HCT116 (cell line): ENCODE measurements at regions not wholly inside any gene's neighbourhood (a gene's known extent, or its start where the extent isn't known, plus 50 kb on each side); places are given as distances from the start of the nearest gene placed in this dataset.
A peak's percentile ranks its signal among the peaks of the same experiment; 100 is the strongest.

Source experiments
- ATAC-seq: fragments of 200-7000 bp; cut with Tn5 transposase; 2 replicates; pipeline ENCODE4 v1.9.1; 2020; ENCODE audit warnings: mild to moderate bottlenecking, moderate library complexity
- BruUV-seq: library from RNA; stranded (reverse); fragments of 400-500 nt; replicated peaks from 2 replicates; lab custom pipeline; 2021; lab: Mats Ljungman, UMichigan
- CTCF ChIA-PET: fragments of 300-600 bp; sonication (Branson Sonifier 250); formaldehyde crosslinking; loops from one replicate; lab custom pipeline; 2021; ENCODE audit warnings: antibody characterized with exemption; lab: Charles Lee
- POLR2A ChIA-PET: fragments of 300-600, 350-600 bp; sonication (Branson Sonifier 250); formaldehyde crosslinking; loops from one replicate; lab custom pipeline; 2021; ENCODE audit warnings: antibody characterized with exemption; lab: Charles Lee
- RAD21 ChIA-PET, 2 experiments: fragments of 300-600 bp; sonication (Branson Sonifier 250); formaldehyde crosslinking; loops; one replicate each; lab custom pipeline; 2023; ENCODE audit warnings: low total read pairs in 2 of 2; ENCODE audit not compliant: uncharacterized antibody in 2 of 2, unreplicated experiment in 2 of 2, low non-redundant PET in 1 of 2; lab: Charles Lee
- DNase-seq: peaks from one replicate; pipeline ENCODE4 v3.0.0-alpha.2; 2010; ENCODE audit warnings: low read depth, low spot score
- H2AFZ ChIP-seq: fragments of 200-600 bp; shearing (Covaris generic), sonication (generic); 2 replicates; pipeline ENCODE4 v1.6.1; 2017; ENCODE audit warnings: low read depth, mixed run types, mixed read lengths, antibody characterized with exemption, low read length; ENCODE audit not compliant: poor library complexity, severe bottlenecking
- H3K27ac ChIP-seq: 2 replicates; pipeline ENCODE4 v1.5.1; 2012; ENCODE audit warnings: low read depth, low read length
- H3K27me3 ChIP-seq: fragments of 200-600 bp; sonication (generic); 2 replicates; pipeline ENCODE4 v1.6.1; 2016; ENCODE audit warnings: mixed run types, low read length, mixed read lengths; ENCODE audit not compliant: insufficient read depth
- H3K36me3 ChIP-seq, 2 experiments: fragments of 200-500 bp in 1 of 2; fragments of 200-600 bp in 1 of 2; sonication (Bioruptor generic) in 1 of 2; sonication (generic) in 1 of 2; 2 replicates each; pipeline versions ENCODE4 v1.5.1 to v1.6.1; 2014 to 2016; ENCODE audit warnings: low read length in 2 of 2, inconsistent platforms in 1 of 2, mixed read lengths in 1 of 2, mixed run types in 1 of 2; ENCODE audit not compliant: insufficient read depth in 2 of 2, control insufficient read depth in 1 of 2
- H3K4me1 ChIP-seq, 2 experiments: fragments of 200-600 bp in 1 of 2; sonication (generic) in 1 of 2; 2 replicates each; pipeline versions ENCODE4 v1.5.1 to v1.6.1; 2012 to 2017; ENCODE audit warnings: low read length in 2 of 2, inconsistent platforms in 1 of 2, mild to moderate bottlenecking in 1 of 2, mixed read lengths in 1 of 2, mixed run types in 1 of 2, moderate library complexity in 1 of 2; ENCODE audit not compliant: insufficient read depth in 2 of 2, control insufficient read depth in 1 of 2
- H3K4me2 ChIP-seq: fragments of 200-600 bp; sonication (generic); 2 replicates; pipeline ENCODE4 v1.6.1; 2017; ENCODE audit warnings: mixed run types, low read length, mixed read lengths
- H3K4me3 ChIP-seq, 2 experiments: fragments of 200-600 bp in 1 of 2; sonication (generic) in 1 of 2; replicated peaks in 1 of 2; 2 replicates each; pipeline ENCODE4 v1.5.1; 2011 to 2016; ENCODE audit warnings: low read length in 2 of 2, control low read depth in 1 of 2, low read depth in 1 of 2, mild to moderate bottlenecking in 1 of 2, mixed read lengths in 1 of 2, mixed run types in 1 of 2
- H3K79me2 ChIP-seq: fragments of 200-600 bp; sonication (generic); 2 replicates; pipeline ENCODE4 v1.6.1; 2017; ENCODE audit warnings: mild to moderate bottlenecking, mixed run types, low read length, moderate library complexity, mixed read lengths; ENCODE audit not compliant: insufficient read depth
- H3K9ac ChIP-seq: fragments of 200-600 bp; sonication (generic); 2 replicates; pipeline ENCODE4 v1.6.1; 2016; ENCODE audit warnings: low read length, mixed read lengths
- H3K9me2 ChIP-seq: fragments of 200-600 bp; sonication (generic), shearing (Covaris generic); 2 replicates; pipeline ENCODE4 v1.6.1; 2017; ENCODE audit warnings: mixed run types, mild to moderate bottlenecking, moderate library complexity; ENCODE audit not compliant: insufficient read depth
- H3K9me3 ChIP-seq, 2 experiments: fragments of 200-500 bp in 1 of 2; fragments of 200-600 bp in 1 of 2; sonication (Bioruptor generic) in 1 of 2; sonication (generic) in 1 of 2; 2 replicates each; pipeline ENCODE4 v1.6.1; 2014 to 2017; ENCODE audit warnings: low read length in 2 of 2, mixed read lengths in 2 of 2, inconsistent platforms in 1 of 2, low read depth in 1 of 2, mild to moderate bottlenecking in 1 of 2, mixed run types in 1 of 2, moderate library complexity in 1 of 2; ENCODE audit not compliant: control insufficient read depth in 1 of 2, insufficient read depth in 1 of 2
- H4K20me1 ChIP-seq: fragments of 200-600 bp; sonication (generic), shearing (Covaris generic); 2 replicates; pipeline ENCODE4 v1.6.1; 2017; ENCODE audit warnings: mixed run types, mild to moderate bottlenecking, moderate library complexity; ENCODE audit not compliant: insufficient read depth
- ATF3 ChIP-seq: IDR thresholded peaks from 2 replicates; pipeline ENCODE4 v1.6.1; 2012
- CEBPB ChIP-seq: IDR thresholded peaks from 2 replicates; pipeline ENCODE4 v1.6.1; 2012; ENCODE audit warnings: low read depth
- CTCF ChIP-seq, 3 experiments: fragments of 200-600 bp in 1 of 3; sonication (generic) in 1 of 3; IDR thresholded peaks in 2 of 3; conservative IDR thresholded peaks in 1 of 3; 2 replicates each; pipeline ENCODE4 v1.5.1; 2012 to 2017; ENCODE audit warnings: low read depth in 2 of 3, low read length in 2 of 3, antibody characterized with exemption in 1 of 3, borderline replicate concordance in 1 of 3, control low read depth in 1 of 3, mild to moderate bottlenecking in 1 of 3, mixed read lengths in 1 of 3, mixed run types in 1 of 3, moderate library complexity in 1 of 3; ENCODE audit not compliant: insufficient read depth in 1 of 3
- EGR1 ChIP-seq: IDR thresholded peaks from 2 replicates; pipeline ENCODE4 v1.6.1; 2012; ENCODE audit warnings: low read depth
- EZH2 ChIP-seq: fragments of 200-600 bp; sonication (generic); IDR thresholded peaks from 2 replicates; pipeline ENCODE4 v1.6.1; 2017; ENCODE audit warnings: antibody characterized with exemption, mixed run types
- EZH2phosphoT487 ChIP-seq: fragments of 200-600 bp; IDR thresholded peaks from 2 replicates; pipeline ENCODE4 v1.6.1; 2018; ENCODE audit warnings: antibody characterized with exemption, borderline replicate concordance
- JUND ChIP-seq: IDR thresholded peaks from 2 replicates; pipeline ENCODE4 v1.6.1; 2012
- MAX ChIP-seq: IDR thresholded peaks from 2 replicates; pipeline ENCODE4 v1.6.1; 2012
- POLR2A ChIP-seq: IDR thresholded peaks from 2 replicates; pipeline ENCODE4 v1.7.0; 2011; ENCODE audit warnings: borderline replicate concordance; ENCODE audit not compliant: insufficient read depth, insufficient read length; ENCODE audit errors: extremely low read depth
- POLR2AphosphoS5 ChIP-seq: IDR thresholded peaks from 2 replicates; pipeline ENCODE4 v1.6.1; 2011; ENCODE audit warnings: mild to moderate bottlenecking, low read depth, low read length, moderate library complexity
- RAD21 ChIP-seq: IDR thresholded peaks from 2 replicates; pipeline ENCODE4 v1.6.1; 2012; ENCODE audit warnings: low read depth, mild to moderate bottlenecking
- REST ChIP-seq: IDR thresholded peaks from 2 replicates; pipeline ENCODE4 v1.6.1; 2012; ENCODE audit warnings: low read depth
- SIN3A ChIP-seq: IDR thresholded peaks from 2 replicates; pipeline ENCODE4 v1.6.1; 2012; ENCODE audit warnings: low read depth
- SRF ChIP-seq: IDR thresholded peaks from 2 replicates; pipeline ENCODE4 v1.6.1; 2012; ENCODE audit warnings: low read depth
- TCF7L2 ChIP-seq: IDR thresholded peaks from 2 replicates; pipeline ENCODE4 v1.7.0; 2011; ENCODE audit warnings: borderline replicate concordance, inconsistent platforms; ENCODE audit not compliant: insufficient read depth, insufficient read length; ENCODE audit errors: extremely low read depth
- YY1 ChIP-seq: IDR thresholded peaks from 2 replicates; pipeline ENCODE4 v1.6.1; 2011; ENCODE audit warnings: low read length, low read depth, moderate library complexity, mild to moderate bottlenecking; ENCODE audit not compliant: insufficient replicate concordance; ENCODE audit errors: extremely low read depth
- ZFX ChIP-seq: fragments of 450-650 bp; IDR thresholded peaks from 2 replicates; pipeline ENCODE4 v1.6.1; 2017
- intact Hi-C: fragments of 100-400 bp; cut with micrococcal nuclease; formaldehyde crosslinking; loops from 2 replicates; pipeline ENCODE4 v1.10.0; 2022

GRCh38 chr6:139583420-139583819, 209.0 kb upstream of the CITED2 start (continued):
- TF ChIP-seq CTCF (IDR thresholded peaks at IDR 0.05 in 2 of 3, conservative IDR thresholded peaks at IDR 0.05 in 1 of 3; ENCODE audit: borderline replicate concordance in 1 of 3, insufficient read depth in 1 of 3, low read depth in 2 of 3, low read length in 2 of 3), result no peak

GRCh38 chr6:139582956-139583355, 208.5 kb upstream of the CITED2 start:
- no peak for ATAC-seq

More at GRCh38 chr6:139582956-139583355, 208.5 kb upstream of the CITED2 start:
- RAD21 ChIA-PET, result no interaction called here
- Histone ChIP-seq H3K9me3 (no peaks in the 10 kb centered on the region), H3K4me3 (no peak overlapping the region), H3K79me2 (no peaks in the 10 kb centered on the region), H3K36me3 (no peaks in the 10 kb centered on the region), H3K9me2 (no peaks in the 10 kb centered on the region), H3K9ac (no peak overlapping the region), H3K27ac (no peak overlapping the region), H4K20me1 (no peaks in the 10 kb centered on the region), H3K4me1 (peaks cover 29 to 39% of the 10 kb centered on the region in 2 experiments), H3K27me3 (no peaks in the 10 kb centered on the region), H2AFZ (peak overlapping the region; percentile 41), H3K4me2 (peak overlapping the region; percentile 58)
- POLR2A ChIA-PET, result no interaction called here
- intact Hi-C loops, result loop anchor here (10.0 kb wide), 1 partner anchor 208 kb away; the partner anchor contains the start of gene CITED2
- TF ChIP-seq SRF (no peak), CEBPB (no peak), EGR1 (no peak), REST (no peak), MAX (no peak), YY1 (no peak), SIN3A (no peak), EZH2 (no peak), EZH2phosphoT487 (no peak), ZFX (no peak), RAD21 (no peak), TCF7L2 (no peak), JUND (no peak), POLR2AphosphoS5 (no peak), POLR2A (no peak), ATF3 (no peak)
- CTCF ChIA-PET, result no interaction called here
- DNase-seq, result no peak
- no TSS peak for BruUV-seq
